GM12891 (cell line): ENCODE measurements at regions not wholly inside any gene's neighbourhood (a gene's known extent, or its start where the extent isn't known, plus 50 kb on each side); places are given as distances from the start of the nearest gene placed in this dataset.

ENCODE experiments used
- PAX5 ChIP-seq: IDR thresholded peaks from 2 replicates; pipeline ENCODE4 v1.6.1; 2011; ENCODE audit warnings: low read length, moderate library complexity, mild to moderate bottlenecking; ENCODE audit not compliant: insufficient read depth, severe bottlenecking
- POLR2A ChIP-seq: IDR thresholded peaks from 2 replicates; pipeline ENCODE4 v1.6.1; 2011; ENCODE audit warnings: low read depth, low read length, control low read depth
- POLR2AphosphoS5 ChIP-seq: IDR thresholded peaks from 2 replicates; pipeline ENCODE4 v1.6.1; 2011; ENCODE audit warnings: low read depth, low read length, control low read depth
- POU2F2 ChIP-seq: IDR thresholded peaks from 2 replicates; pipeline ENCODE4 v1.6.1; 2011; ENCODE audit warnings: low read depth, mild to moderate bottlenecking, control low read depth, low read length, moderate library complexity
- SPI1 ChIP-seq: IDR thresholded peaks from 2 replicates; pipeline ENCODE4 v1.6.1; 2011; ENCODE audit warnings: low read depth, low read length, control low read depth
- TAF1 ChIP-seq: IDR thresholded peaks from 2 replicates; pipeline ENCODE4 v1.6.1; 2011; ENCODE audit warnings: low read depth, low read length, control low read depth

DNA sequence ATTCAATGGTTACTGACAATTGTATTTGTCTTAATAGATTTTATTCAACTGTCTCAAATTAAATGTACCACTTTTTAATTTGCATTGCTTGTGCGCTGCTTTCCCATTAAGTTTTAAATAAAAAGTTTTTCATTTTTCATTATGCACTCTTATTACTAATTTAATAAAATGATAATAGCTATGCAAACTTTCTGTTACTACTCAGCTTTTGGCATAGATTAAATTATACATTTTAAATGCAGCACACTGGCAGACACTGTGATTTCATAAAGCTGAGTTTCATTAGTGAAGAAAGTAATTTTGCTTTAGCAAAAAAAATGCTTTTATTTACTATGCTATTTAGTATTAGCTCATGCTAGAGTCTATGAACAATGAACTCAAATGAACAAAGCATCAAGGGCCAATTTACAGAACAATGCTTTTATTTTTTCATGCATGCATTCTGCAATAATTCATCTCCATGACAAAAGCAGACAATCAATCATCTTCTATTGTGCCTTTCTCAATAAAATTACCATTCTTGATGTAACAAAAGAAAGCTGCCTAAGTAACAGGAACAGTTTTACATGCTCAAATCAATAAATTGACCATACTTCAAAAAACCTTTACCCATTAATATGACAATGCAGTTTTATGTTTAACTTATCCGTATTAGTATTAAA, 595.2 kb upstream of the ARRDC3 start:
- no peak for TF ChIP-seq POLR2A
- TF ChIP-seq TAF1, result no peak
- no peak for TF ChIP-seq POLR2AphosphoS5
- TF ChIP-seq PAX5, result no peak
- TF ChIP-seq SPI1, result no peak
- no peak for TF ChIP-seq POU2F2
